GM12878 (cell line): ENCODE measurements at regions not wholly inside any gene's neighbourhood (a gene's known extent, or its start where the extent isn't known, plus 50 kb on each side); places are given as distances from the start of the nearest gene placed in this dataset.

Experiments used
- TF ChIP-seq, protein P1 (sequence below): fragments of 150-350 bp; IDR thresholded peaks from 2 replicates; pipeline ENCODE4 v1.6.1; 2016; ENCODE audit warnings: low read depth, low read length
- TF ChIP-seq, protein P2 (sequence below): IDR thresholded peaks from 2 replicates; pipeline ENCODE4 v1.6.1; 2011; ENCODE audit warnings: borderline replicate concordance, low read depth, mild to moderate bottlenecking, moderate library complexity, low read length; ENCODE audit not compliant: insufficient read depth, poor library complexity, severe bottlenecking
- TF ChIP-seq, protein P3 (sequence below): fragments of 450-650 bp; formaldehyde crosslinking; IDR thresholded peaks from 2 replicates; pipeline ENCODE4 v1.4.0; 2022; ENCODE audit warnings: mild to moderate bottlenecking, moderate library complexity

DNA sequence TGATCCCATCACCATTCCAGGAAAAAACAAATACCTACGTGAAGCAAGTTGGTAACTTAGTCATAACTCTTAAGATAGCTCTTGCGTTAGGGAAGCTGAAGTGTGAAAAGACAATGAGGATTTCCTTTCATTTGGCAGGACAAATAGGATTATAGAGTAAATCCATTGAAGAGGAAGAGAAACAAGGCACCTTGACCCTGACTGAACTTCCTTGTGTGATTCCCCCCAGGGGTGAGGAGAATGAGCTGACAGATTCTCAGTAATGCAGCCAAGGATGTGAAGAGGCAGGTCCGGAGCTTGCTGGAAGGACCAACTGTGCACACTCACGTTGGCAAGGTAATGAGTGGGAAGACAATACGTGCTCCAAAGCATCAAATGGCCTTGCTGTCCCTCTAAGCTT is 55.0 kb upstream of the HMCN1 start (continued):
- TF ChIP-seq, protein P1, sequence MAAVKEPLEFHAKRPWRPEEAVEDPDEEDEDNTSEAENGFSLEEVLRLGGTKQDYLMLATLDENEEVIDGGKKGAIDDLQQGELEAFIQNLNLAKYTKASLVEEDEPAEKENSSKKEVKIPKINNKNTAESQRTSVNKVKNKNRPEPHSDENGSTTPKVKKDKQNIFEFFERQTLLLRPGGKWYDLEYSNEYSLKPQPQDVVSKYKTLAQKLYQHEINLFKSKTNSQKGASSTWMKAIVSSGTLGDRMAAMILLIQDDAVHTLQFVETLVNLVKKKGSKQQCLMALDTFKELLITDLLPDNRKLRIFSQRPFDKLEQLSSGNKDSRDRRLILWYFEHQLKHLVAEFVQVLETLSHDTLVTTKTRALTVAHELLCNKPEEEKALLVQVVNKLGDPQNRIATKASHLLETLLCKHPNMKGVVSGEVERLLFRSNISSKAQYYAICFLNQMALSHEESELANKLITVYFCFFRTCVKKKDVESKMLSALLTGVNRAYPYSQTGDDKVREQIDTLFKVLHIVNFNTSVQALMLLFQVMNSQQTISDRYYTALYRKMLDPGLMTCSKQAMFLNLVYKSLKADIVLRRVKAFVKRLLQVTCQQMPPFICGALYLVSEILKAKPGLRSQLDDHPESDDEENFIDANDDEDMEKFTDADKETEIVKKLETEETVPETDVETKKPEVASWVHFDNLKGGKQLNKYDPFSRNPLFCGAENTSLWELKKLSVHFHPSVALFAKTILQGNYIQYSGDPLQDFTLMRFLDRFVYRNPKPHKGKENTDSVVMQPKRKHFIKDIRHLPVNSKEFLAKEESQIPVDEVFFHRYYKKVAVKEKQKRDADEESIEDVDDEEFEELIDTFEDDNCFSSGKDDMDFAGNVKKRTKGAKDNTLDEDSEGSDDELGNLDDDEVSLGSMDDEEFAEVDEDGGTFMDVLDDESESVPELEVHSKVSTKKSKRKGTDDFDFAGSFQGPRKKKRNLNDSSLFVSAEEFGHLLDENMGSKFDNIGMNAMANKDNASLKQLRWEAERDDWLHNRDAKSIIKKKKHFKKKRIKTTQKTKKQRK: no peak
- TF ChIP-seq, protein P2, sequence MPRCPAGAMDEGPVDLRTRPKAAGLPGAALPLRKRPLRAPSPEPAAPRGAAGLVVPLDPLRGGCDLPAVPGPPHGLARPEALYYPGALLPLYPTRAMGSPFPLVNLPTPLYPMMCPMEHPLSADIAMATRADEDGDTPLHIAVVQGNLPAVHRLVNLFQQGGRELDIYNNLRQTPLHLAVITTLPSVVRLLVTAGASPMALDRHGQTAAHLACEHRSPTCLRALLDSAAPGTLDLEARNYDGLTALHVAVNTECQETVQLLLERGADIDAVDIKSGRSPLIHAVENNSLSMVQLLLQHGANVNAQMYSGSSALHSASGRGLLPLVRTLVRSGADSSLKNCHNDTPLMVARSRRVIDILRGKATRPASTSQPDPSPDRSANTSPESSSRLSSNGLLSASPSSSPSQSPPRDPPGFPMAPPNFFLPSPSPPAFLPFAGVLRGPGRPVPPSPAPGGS: no peak
- TF ChIP-seq, protein P3, sequence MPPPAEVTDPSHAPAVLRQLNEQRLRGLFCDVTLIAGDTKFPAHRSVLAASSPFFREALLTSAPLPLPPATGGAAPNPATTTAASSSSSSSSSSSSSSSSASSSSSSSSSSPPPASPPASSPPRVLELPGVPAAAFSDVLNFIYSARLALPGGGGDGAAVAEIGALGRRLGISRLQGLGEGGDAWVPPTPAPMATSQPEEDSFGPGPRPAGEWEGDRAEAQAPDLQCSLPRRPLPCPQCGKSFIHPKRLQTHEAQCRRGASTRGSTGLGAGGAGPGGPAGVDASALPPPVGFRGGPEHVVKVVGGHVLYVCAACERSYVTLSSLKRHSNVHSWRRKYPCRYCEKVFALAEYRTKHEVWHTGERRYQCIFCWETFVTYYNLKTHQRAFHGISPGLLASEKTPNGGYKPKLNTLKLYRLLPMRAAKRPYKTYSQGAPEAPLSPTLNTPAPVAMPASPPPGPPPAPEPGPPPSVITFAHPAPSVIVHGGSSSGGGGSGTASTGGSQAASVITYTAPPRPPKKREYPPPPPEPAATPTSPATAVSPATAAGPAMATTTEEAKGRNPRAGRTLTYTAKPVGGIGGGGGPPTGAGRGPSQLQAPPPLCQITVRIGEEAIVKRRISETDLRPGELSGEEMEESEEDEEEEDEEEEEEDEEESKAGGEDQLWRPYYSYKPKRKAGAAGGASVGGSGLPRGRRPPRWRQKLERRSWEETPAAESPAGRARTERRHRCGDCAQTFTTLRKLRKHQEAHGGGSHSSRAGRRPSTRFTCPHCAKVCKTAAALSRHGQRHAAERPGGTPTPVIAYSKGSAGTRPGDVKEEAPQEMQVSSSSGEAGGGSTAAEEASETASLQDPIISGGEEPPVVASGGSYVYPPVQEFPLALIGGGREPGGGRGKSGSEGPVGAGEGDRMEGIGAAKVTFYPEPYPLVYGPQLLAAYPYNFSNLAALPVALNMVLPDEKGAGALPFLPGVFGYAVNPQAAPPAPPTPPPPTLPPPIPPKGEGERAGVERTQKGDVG (CRISPR knock-in tag): no peak
